DMS79 (cell line): ENCODE measurements at regions not wholly inside any gene's neighbourhood (a gene's known extent, or its start where the extent isn't known, plus 50 kb on each side); places are given as distances from the start of the nearest gene placed in this dataset.

Source experiments
- DNase-seq: peaks from one replicate; lab custom pipeline; 2025; lab: John Stamatoyannopoulos, UW

- DNase-seq: no peak
These were observed 54.4 kb upstream of the C1orf174 start for GRCh38 chr1:3954170-3955169.

GRCh38 chr1:3955196-3955772 is 55.2 kb upstream of the C1orf174 start:
- DNase-seq: no peak

- no peak for DNase-seq
These were observed 56.6 kb upstream of the C1orf174 start for GRCh38 chr1:3956527-3957170.

GRCh38 chr1:3959361-3959760 is 59.3 kb upstream of the C1orf174 start:
- no peak for DNase-seq

GRCh38 chr1:3963554-3963953 is 63.5 kb upstream of the C1orf174 start:
- DNase-seq: no peak

GRCh38 chr1:3965693-3966092 is 65.6 kb upstream of the C1orf174 start:
- no peak for DNase-seq

GRCh38 chr1:3968851-3969250 is 68.8 kb upstream of the C1orf174 start:
- no peak for DNase-seq

GRCh38 chr1:3971981-3972380 is 71.9 kb upstream of the C1orf174 start:
- no peak for DNase-seq

- DNase-seq: no peak
These were observed 76.0 kb upstream of the C1orf174 start for GRCh38 chr1:3975903-3976630.

- DNase-seq: no peak
These were observed 76.7 kb upstream of the C1orf174 start for GRCh38 chr1:3976821-3977220.

- DNase-seq: no peak
These were observed 78.3 kb upstream of the C1orf174 start for GRCh38 chr1:3978196-3978989.

GRCh38 chr1:3978990-3979325 is 78.9 kb upstream of the C1orf174 start:
- no peak for DNase-seq

- DNase-seq: no peak
These were observed 81.2 kb upstream of the C1orf174 start for GRCh38 chr1:3981261-3981660.

- no peak for DNase-seq
These were observed 81.9 kb upstream of the C1orf174 start for GRCh38 chr1:3981746-3982505.

GRCh38 chr1:3983181-3983580 is 83.1 kb upstream of the C1orf174 start:
- DNase-seq: no peak

- no peak for DNase-seq
These were observed 84.5 kb upstream of the C1orf174 start for GRCh38 chr1:3984586-3984985.

GRCh38 chr1:3986686-3987218 is 86.7 kb upstream of the C1orf174 start:
- DNase-seq: no peak

- DNase-seq: no peak
These were observed 87.7 kb upstream of the C1orf174 start for GRCh38 chr1:3987669-3988235.

- DNase-seq: no peak
These were observed 88.4 kb upstream of the C1orf174 start for GRCh38 chr1:3988431-3988830.

- no peak for DNase-seq
These were observed 89.4 kb upstream of the C1orf174 start for GRCh38 chr1:3989465-3989864.
